ENCODE measurements at regions not wholly inside any gene's neighbourhood (a gene's known extent, or its start where the extent isn't known, plus 50 kb on each side); places are given as distances from the start of the nearest gene placed in this dataset.

DNA sequence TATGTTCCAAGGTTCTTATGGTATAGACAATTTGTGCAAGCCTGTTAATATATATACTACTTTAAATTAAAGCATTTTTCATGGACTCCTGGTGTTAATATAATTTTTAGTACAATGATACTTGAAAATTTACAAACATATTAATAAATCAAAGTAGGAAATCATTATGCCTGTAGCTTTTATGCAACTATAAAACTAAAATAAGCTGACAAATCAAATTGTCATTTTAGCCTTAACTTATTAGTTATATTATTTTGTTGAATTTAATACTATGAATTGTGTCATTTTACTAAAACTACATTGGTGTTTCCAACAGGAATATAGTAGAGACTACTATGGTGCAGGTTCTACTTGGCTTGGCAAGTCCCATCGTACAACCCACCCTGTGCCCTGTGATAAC, 96.0 kb downstream of the MED10 start:
- Mint-ChIP-seq H3K27me3 (ENCODE audit: low read depth) (peaks cover 23% of the 10 kb centered on the region), H3K36me3 (no peaks in the 10 kb centered on the region), H3K9me3 (no peaks in the 10 kb centered on the region), H3K27ac (no peak overlapping the region), H3K4me1 (peaks cover 6% of the 10 kb centered on the region), H3K4me3 (no peak overlapping the region)
- TF ChIP-seq, protein P1, sequence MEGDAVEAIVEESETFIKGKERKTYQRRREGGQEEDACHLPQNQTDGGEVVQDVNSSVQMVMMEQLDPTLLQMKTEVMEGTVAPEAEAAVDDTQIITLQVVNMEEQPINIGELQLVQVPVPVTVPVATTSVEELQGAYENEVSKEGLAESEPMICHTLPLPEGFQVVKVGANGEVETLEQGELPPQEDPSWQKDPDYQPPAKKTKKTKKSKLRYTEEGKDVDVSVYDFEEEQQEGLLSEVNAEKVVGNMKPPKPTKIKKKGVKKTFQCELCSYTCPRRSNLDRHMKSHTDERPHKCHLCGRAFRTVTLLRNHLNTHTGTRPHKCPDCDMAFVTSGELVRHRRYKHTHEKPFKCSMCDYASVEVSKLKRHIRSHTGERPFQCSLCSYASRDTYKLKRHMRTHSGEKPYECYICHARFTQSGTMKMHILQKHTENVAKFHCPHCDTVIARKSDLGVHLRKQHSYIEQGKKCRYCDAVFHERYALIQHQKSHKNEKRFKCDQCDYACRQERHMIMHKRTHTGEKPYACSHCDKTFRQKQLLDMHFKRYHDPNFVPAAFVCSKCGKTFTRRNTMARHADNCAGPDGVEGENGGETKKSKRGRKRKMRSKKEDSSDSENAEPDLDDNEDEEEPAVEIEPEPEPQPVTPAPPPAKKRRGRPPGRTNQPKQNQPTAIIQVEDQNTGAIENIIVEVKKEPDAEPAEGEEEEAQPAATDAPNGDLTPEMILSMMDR (IDR thresholded peaks at IDR 0.05; ENCODE audit: unreplicated experiment), result no peak
- no peak for DNase-seq (ENCODE audit: low spot score in 2 of 2, unreplicated experiment in 2 of 2)

DNA sequence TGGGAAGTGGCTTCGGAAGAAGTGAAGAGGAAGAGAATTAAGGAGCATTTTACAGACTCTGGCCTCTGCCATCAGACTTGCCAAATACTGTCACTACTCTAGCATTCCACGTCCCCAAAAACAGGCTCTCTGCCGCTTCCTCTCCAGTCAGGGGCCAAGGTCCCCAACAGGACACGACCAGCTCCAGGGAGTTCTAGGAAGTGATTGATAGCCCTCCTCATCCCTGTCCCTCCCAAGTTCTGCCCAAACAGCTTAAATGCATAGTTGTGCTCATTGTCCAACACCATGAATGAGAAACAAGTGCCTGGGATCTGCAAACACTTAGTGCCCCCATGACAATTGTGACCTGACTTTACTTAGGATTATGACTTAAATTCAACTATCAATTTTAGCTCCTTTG, 96.5 kb downstream of the MED10 start:
- peaks cover 25% of the 10 kb centered on the region for H3K27me3 Mint-ChIP-seq (ENCODE audit: low read depth)
- no peak overlapping the region for H3K4me3 Mint-ChIP-seq
- peaks cover 6% of the 10 kb centered on the region for H3K4me1 Mint-ChIP-seq
- H3K9me3 Mint-ChIP-seq, result no peaks in the 10 kb centered on the region
- H3K27ac Mint-ChIP-seq, result no peak overlapping the region
- H3K36me3 Mint-ChIP-seq, result no peaks in the 10 kb centered on the region
- DNase-seq (ENCODE audit: low spot score in 2 of 2, unreplicated experiment in 2 of 2), result no peak
- TF ChIP-seq, protein P1 (IDR thresholded peaks at IDR 0.05; ENCODE audit: unreplicated experiment), result no peak

DNA sequence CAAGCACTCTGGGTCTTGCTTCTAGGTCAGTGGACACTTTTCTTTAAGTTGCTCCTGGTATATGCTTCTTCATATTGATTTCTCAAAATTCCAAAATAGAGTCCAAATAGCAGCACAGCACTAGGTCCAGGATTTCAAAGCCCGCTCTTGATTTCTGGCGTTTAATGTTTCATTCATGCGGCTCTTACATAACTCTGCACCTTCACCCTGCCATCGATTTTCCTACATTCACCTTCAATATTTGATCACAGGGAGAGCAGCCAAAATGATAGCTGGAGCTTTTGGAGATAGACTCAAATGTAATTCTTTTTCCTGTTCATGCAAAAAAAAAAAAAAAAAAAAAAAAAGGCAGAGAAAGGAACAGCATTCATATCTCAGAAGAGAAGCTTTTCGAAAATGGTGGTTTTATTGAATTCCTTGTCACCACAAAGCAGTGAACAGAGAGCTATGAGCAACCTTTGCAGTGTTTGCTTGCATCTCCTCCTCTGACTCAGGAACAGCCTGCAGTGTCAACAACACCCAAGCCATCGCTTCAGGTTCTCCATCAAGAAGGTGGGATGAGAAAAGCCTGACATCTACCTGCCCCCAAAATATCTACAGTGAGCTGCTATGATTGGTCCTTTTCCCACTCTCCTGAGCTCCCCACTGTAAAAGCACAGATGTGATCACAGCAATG, 97.8 kb downstream of the MED10 start:
- H3K27ac Mint-ChIP-seq, result no peak overlapping the region
- H3K27me3 Mint-ChIP-seq (ENCODE audit: low read depth), result peaks cover 30% of the 10 kb centered on the region
- no peaks in the 10 kb centered on the region for H3K9me3 Mint-ChIP-seq
- H3K4me1 Mint-ChIP-seq, result peaks cover 6% of the 10 kb centered on the region
- no peak overlapping the region for H3K4me3 Mint-ChIP-seq
- H3K36me3 Mint-ChIP-seq, result no peaks in the 10 kb centered on the region
- TF ChIP-seq, protein P1 (IDR thresholded peaks at IDR 0.05; ENCODE audit: unreplicated experiment), result no peak
- no peak for DNase-seq (ENCODE audit: low spot score in 2 of 2, unreplicated experiment in 2 of 2)

DNA sequence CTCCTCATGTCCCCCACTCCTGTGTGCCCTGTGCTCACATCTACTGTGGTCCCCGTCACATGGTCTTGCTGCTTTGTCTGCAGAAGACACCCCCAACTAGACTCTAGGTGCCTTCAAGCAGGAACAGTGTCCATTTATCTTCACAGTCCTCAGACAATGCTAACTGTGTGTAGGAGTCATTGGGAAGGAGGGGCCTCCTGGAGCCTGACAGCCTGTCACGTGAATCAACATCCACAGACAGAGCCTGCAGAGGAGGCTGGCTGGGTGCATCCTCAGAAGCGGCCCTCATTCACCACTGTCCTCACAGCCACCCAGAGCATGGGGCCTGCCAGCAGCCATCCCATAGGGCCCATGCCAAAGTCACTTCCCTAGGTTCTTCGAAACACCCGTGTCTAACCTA, 98.7 kb downstream of the MED10 start:
- H3K27me3 Mint-ChIP-seq (ENCODE audit: low read depth), result peaks cover 31% of the 10 kb centered on the region
- peaks cover 6% of the 10 kb centered on the region for H3K4me1 Mint-ChIP-seq
- no peak for DNase-seq (ENCODE audit: low spot score in 2 of 2, unreplicated experiment in 2 of 2)
- no peaks in the 10 kb centered on the region for H3K36me3 Mint-ChIP-seq
- H3K9me3 Mint-ChIP-seq, result no peaks in the 10 kb centered on the region
- TF ChIP-seq, protein P1 (IDR thresholded peaks at IDR 0.05; ENCODE audit: unreplicated experiment), result no peak
- no peak overlapping the region for H3K27ac Mint-ChIP-seq
- no peak overlapping the region for H3K4me3 Mint-ChIP-seq

DNA sequence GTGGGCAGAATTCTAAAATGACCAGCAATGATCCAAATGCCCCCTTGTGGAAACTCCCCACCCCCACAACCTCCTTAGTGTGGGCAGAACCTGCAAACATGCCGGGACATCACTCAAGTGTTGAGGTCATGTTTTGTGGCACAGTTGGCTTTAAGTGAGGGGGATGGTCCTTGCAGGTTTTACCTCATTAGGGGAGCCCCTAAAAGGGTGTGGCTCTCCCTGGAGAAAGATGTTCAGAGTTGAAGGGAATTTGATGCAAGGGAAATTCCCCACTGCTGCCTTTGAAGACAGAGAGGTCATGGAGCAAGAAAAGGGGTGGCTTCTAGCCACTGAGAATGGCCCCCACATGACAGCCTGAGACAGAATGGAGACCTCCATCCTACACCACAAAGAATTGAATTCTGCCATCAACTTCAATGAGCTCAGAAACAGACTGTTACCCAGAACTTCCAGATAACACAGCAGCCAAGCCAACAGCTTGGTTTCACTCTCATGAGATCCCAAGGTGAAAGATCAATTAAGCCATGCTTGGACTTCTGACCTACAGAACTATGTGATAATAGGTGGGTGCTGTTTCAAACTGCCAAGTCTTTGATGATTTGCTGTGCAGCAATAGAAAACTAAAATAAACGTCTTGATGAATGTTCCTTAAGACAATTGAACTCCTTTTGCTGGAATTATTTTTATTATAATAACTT, 103.4 kb downstream of the MED10 start:
- Mint-ChIP-seq H3K27me3 (ENCODE audit: low read depth) (peaks cover 24% of the 10 kb centered on the region), H3K4me1 (peaks cover 6% of the 10 kb centered on the region)
- TF ChIP-seq, protein P1 (IDR thresholded peaks at IDR 0.05; ENCODE audit: unreplicated experiment), result no peak

More for the DNA sequence above, 103.4 kb downstream of the MED10 start:
- no peak overlapping the region for H3K27ac Mint-ChIP-seq
- H3K9me3 Mint-ChIP-seq, result peaks cover 11% of the 10 kb centered on the region
- H3K4me3 Mint-ChIP-seq, result no peak overlapping the region
- H3K36me3 Mint-ChIP-seq, result no peaks in the 10 kb centered on the region
- DNase-seq (ENCODE audit: low spot score in 2 of 2, unreplicated experiment in 2 of 2), result no peak

Data from mesothelial cell of epicardium (in vitro differentiated cells).